Ectodermal cell (in vitro differentiated cells): ENCODE measurements at regions not wholly inside any gene's neighbourhood (a gene's known extent, or its start where the extent isn't known, plus 50 kb on each side); places are given as distances from the start of the nearest gene placed in this dataset.

Source experiments
- H3K27ac ChIP-seq: 2 replicates; pipeline ENCODE4 v1.7.0; 2013; ENCODE audit warnings: mild to moderate bottlenecking, low read depth, low read length; ENCODE audit not compliant: insufficient read depth, poor library complexity, severe bottlenecking
- H3K27me3 ChIP-seq: 2 replicates; pipeline ENCODE4 v1.7.0; 2013; ENCODE audit warnings: mild to moderate bottlenecking, low read length; ENCODE audit not compliant: insufficient read depth, control insufficient read depth, poor library complexity, severe bottlenecking
- H3K36me3 ChIP-seq: one replicate; pipeline ENCODE4 v1.7.0; 2013; ENCODE audit warnings: low read length; ENCODE audit not compliant: control insufficient read depth, insufficient read depth
- H3K4me1 ChIP-seq: one replicate; pipeline ENCODE4 v1.7.0; 2013; ENCODE audit warnings: low read length; ENCODE audit not compliant: control insufficient read depth, insufficient read depth
- H3K4me3 ChIP-seq: 2 replicates; pipeline ENCODE4 v1.7.0; 2013; ENCODE audit warnings: low read depth, low read length, control low read depth; ENCODE audit not compliant: insufficient read depth
- H3K9me3 ChIP-seq: 2 replicates; pipeline ENCODE4 v1.7.0; 2013; ENCODE audit warnings: mild to moderate bottlenecking, low read length, moderate library complexity; ENCODE audit not compliant: control insufficient read depth
- WGBS, 2 experiments: methylation state at CpG; one replicate each; pipeline ENCODE4 v1.1.7; 2013; ENCODE audit warnings: missing lambda C conversion rate in 2 of 2; 5-methylcytosine and 5-hydroxymethylcytosine counted together

DNA sequence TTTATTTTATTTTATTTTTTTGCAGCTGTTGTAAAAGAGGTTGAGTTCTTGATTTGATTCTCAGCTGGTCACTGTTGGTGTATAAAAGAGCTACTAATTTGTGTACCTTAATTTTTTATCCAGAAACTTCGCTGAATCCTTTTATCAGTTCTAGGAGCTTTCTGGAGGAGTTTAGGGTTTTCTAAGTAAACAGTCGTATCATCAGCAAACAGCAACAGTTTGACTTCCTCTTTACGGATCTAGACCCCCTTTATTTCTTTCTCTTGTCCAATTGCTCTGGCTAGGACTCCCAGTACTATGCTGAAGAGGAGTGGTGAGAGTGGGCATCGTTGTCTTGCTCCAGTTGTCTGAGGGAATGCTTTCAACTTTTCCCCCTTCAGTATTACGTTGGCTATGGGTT lies 165.8 kb upstream of the KCNMB2 start:
- WGBS, 2 experiments: 92 to 93% methylated on average over 5 of the region's 5 CpGs
- H3K36me3 ChIP-seq: no peaks in the 10 kb centered on the region
- H3K4me3 ChIP-seq: no peak overlapping the region
- no peaks in the 10 kb centered on the region for H3K27me3 ChIP-seq
- no peak overlapping the region for H3K27ac ChIP-seq
- no peaks in the 10 kb centered on the region for H3K9me3 ChIP-seq
- no peaks in the 10 kb centered on the region for H3K4me1 ChIP-seq

- Histone ChIP-seq H3K4me3 (no peak overlapping the region), H3K36me3 (no peaks in the 10 kb centered on the region), H3K9me3 (no peaks in the 10 kb centered on the region), H3K4me1 (peaks cover 6% of the 10 kb centered on the region), H3K27me3 (no peaks in the 10 kb centered on the region), H3K27ac (no peak overlapping the region)
- 100% methylated on average over 1 of the region's 1 CpG; no CpG with 5 or more reads in 1 of the 2 experiments for WGBS, 2 experiments
These were observed 154.7 kb upstream of the KCNMB2 start for GRCh38 chr3:178381555-178381954.

- Histone ChIP-seq H3K4me1 (peaks cover 6% of the 10 kb centered on the region), H3K27ac (no peak overlapping the region)
- 93 to 95% methylated on average over 1 of the region's 1 CpG for WGBS, 2 experiments
These were observed 154.2 kb upstream of the KCNMB2 start for GRCh38 chr3:178381971-178382448.

DNA sequence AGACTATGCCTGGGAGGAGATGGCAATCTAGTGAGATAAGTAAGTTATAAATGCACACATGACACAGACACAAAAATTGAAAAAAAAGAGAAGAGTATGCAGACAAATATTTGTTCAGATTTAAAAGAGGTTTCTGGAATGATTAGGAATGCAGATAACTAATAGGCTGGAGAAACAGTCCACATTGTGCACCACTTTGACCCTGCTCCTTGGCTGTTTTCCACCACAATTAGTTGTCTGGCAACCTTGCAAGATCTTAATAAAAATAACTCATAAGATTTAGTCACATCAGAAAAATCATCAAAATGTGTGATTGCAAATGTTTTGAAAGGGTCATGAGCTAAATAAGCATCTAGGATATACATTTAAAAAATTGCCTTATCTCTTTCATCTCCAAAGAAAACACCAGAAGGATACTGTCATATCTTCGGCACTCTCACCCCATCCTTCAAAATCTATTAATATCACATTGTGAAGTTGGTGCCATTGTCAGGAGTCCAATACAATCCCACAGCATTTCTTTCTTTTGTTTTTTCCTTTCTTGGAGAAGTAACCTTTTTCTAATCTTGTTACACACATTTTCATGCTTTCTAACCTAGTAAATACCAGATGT lies 153.7 kb upstream of the KCNMB2 start:
- Histone ChIP-seq H3K4me3 (no peak overlapping the region), H3K4me1 (peaks cover 6% of the 10 kb centered on the region), H3K9me3 (no peaks in the 10 kb centered on the region), H3K36me3 (no peaks in the 10 kb centered on the region), H3K27me3 (no peaks in the 10 kb centered on the region), H3K27ac (no peak overlapping the region)
- WGBS, 2 experiments: 93 to 97% methylated on average over 1 of the region's 1 CpG

More at GRCh38 chr3:178381971-178382448, 154.2 kb upstream of the KCNMB2 start:
- no peaks in the 10 kb centered on the region for H3K9me3 ChIP-seq
- no peak overlapping the region for H3K4me3 ChIP-seq
- no peaks in the 10 kb centered on the region for H3K36me3 ChIP-seq
- no peaks in the 10 kb centered on the region for H3K27me3 ChIP-seq

GRCh38 chr3:178384321-178385230 lies 151.7 kb upstream of the KCNMB2 start:
- no peak overlapping the region for H3K4me3 ChIP-seq
- H3K27ac ChIP-seq: no peak overlapping the region
- 92 to 93% methylated on average over 8 of the region's 8 CpGs for WGBS, 2 experiments
- no peaks in the 10 kb centered on the region for H3K9me3 ChIP-seq
- no peaks in the 10 kb centered on the region for H3K36me3 ChIP-seq
- H3K27me3 ChIP-seq: no peaks in the 10 kb centered on the region
- peaks cover 6% of the 10 kb centered on the region for H3K4me1 ChIP-seq

DNA sequence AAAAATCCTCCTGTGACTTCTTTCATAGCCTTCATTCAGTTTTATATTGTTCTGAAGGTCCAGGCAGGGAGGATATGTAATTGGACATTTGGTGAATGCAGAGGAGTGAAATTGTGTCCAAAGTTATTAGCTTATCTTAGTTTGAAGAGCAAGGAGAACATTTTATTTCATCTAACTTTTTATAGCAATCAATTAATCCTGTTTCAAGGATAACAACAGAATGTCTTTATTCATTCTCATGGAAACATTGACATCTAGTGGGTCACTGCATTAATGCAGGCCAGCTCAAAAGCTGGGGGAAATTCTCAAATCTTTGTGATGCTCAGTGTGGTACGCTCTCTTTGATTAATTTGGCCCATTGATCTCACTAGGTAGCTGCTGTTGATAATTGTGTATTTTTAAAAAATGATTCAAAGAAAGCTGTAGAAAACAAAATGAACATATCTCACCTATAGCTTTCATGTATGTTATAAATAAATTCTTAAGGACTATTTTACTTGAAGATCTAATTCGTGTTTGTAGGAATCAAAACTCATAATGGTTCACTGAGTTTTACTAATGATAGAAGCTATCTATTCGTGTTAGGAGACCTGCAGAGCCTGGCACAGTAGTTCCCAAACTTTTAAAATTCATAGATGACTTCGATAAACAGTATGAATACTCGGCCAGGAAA lies 150.8 kb upstream of the KCNMB2 start:
- no peak overlapping the region for H3K4me3 ChIP-seq

GRCh38 chr3:178386401-178386800 lies 149.8 kb upstream of the KCNMB2 start:
- 92 to 97% methylated on average over 5 of the region's 5 CpGs for WGBS, 2 experiments
- H3K36me3 ChIP-seq: no peaks in the 10 kb centered on the region
- no peaks in the 10 kb centered on the region for H3K9me3 ChIP-seq
- H3K4me3 ChIP-seq: no peak overlapping the region
- H3K27me3 ChIP-seq: no peaks in the 10 kb centered on the region
- peaks cover 6% of the 10 kb centered on the region for H3K4me1 ChIP-seq
- H3K27ac ChIP-seq: no peak overlapping the region

More for the DNA sequence above, 150.8 kb upstream of the KCNMB2 start:
- H3K9me3 ChIP-seq: no peaks in the 10 kb centered on the region
- 76 to 79% methylated on average over 5 of the region's 5 CpGs for WGBS, 2 experiments
- no peaks in the 10 kb centered on the region for H3K36me3 ChIP-seq
- no peaks in the 10 kb centered on the region for H3K27me3 ChIP-seq
- no peak overlapping the region for H3K27ac ChIP-seq
- peaks cover 6% of the 10 kb centered on the region for H3K4me1 ChIP-seq

DNA sequence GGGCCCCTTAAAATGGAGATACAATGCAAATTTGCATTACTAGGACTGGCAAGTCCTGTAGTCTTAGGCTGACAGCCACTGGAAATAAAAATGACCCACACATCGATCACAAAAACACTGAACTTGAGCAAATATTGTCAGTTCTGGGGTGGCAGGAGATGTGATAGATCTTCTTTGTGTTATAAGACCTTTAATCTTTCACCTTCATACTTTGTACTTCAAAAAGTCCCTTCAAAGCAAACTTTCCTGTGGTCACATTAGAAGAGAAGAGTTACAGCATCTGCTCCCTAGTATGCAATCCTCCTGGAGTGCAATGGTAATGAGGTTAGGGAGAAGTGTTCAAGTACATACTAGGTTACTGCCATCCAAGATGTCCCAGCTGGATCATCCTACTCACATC lies 149.4 kb upstream of the KCNMB2 start:
- H3K27me3 ChIP-seq: no peaks in the 10 kb centered on the region
- 94 to 100% methylated on average over 1 of the region's 1 CpG for WGBS, 2 experiments
- peaks cover 6% of the 10 kb centered on the region for H3K4me1 ChIP-seq
- no peak overlapping the region for H3K4me3 ChIP-seq
- no peak overlapping the region for H3K27ac ChIP-seq
- H3K9me3 ChIP-seq: no peaks in the 10 kb centered on the region
- no peaks in the 10 kb centered on the region for H3K36me3 ChIP-seq

DNA sequence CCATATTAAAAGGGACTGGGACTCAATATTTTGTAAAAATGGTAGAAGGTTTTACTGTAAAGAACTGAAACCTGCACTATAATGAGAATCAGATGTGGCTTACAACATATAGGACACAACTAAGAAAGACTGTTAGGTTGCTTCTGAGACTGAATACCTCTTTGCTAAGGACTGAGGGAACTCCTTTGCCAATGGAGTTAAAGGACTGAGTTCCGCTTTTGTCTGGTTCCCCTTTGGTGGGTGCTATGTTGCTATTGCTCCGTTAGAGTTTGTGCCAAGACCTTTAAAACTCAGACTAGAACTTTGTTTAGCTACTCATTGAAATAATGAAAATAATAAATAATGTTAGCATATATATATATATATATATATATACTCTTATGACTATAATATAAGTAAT lies 147.8 kb upstream of the KCNMB2 start:
- H3K27me3 ChIP-seq: no peaks in the 10 kb centered on the region
- H3K4me3 ChIP-seq: no peak overlapping the region
- no peaks in the 10 kb centered on the region for H3K9me3 ChIP-seq
- WGBS, 2 experiments: 100% methylated on average over 1 to 2 of the region's 2 CpGs
- no peak overlapping the region for H3K27ac ChIP-seq
- peaks cover 6% of the 10 kb centered on the region for H3K4me1 ChIP-seq
- no peaks in the 10 kb centered on the region for H3K36me3 ChIP-seq

DNA sequence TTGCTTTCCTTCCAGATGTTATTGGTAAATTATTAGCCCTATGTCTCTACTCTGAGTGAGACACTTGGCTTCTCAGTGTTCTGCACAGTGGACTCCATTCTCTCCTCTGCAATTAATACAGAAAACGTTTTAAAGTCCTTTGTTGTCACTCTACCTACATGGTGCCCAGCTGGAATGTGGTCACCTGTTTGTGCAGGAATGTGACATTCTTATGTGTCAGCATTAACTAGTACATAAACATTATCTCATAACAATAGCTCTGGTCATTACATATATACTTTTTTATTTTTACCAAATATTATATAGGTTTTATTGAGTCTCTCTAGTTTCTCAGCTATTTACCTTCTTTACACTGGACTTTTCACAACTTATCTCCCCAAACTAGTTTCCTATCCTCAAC lies 147.0 kb upstream of the KCNMB2 start:
- Histone ChIP-seq H3K27ac (no peak overlapping the region), H3K4me1 (peaks cover 6% of the 10 kb centered on the region)
- 50 to 58% methylated on average over 1 of the region's 1 CpG for WGBS, 2 experiments

More for the DNA sequence above, 147.0 kb upstream of the KCNMB2 start:
- Histone ChIP-seq H3K9me3 (no peaks in the 10 kb centered on the region), H3K27me3 (no peaks in the 10 kb centered on the region), H3K4me3 (no peak overlapping the region), H3K36me3 (no peaks in the 10 kb centered on the region)
